ENCODE measurements at regions not wholly inside any gene's neighbourhood (a gene's known extent, or its start where the extent isn't known, plus 50 kb on each side); places are given as distances from the start of the nearest gene placed in this dataset.
"Not testable (repeated sequence)": the region's sequence is repeated elsewhere in the genome, so short reads cannot be mapped to it uniquely, and the experiment has no call there.

GRCh38 chr1:103271471-103271870 lies 163.1 kb upstream of the COL11A1 start:
- not testable (repeated sequence) for TF ChIP-seq SIN3A (IDR thresholded peaks at IDR 0.05; ENCODE audit: low read depth, low read length); ZNF274 (IDR thresholded peaks at IDR 0.05; ENCODE audit: insufficient read depth, insufficient read length)
- TF ChIP-seq, protein P1, sequence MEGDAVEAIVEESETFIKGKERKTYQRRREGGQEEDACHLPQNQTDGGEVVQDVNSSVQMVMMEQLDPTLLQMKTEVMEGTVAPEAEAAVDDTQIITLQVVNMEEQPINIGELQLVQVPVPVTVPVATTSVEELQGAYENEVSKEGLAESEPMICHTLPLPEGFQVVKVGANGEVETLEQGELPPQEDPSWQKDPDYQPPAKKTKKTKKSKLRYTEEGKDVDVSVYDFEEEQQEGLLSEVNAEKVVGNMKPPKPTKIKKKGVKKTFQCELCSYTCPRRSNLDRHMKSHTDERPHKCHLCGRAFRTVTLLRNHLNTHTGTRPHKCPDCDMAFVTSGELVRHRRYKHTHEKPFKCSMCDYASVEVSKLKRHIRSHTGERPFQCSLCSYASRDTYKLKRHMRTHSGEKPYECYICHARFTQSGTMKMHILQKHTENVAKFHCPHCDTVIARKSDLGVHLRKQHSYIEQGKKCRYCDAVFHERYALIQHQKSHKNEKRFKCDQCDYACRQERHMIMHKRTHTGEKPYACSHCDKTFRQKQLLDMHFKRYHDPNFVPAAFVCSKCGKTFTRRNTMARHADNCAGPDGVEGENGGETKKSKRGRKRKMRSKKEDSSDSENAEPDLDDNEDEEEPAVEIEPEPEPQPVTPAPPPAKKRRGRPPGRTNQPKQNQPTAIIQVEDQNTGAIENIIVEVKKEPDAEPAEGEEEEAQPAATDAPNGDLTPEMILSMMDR (IDR thresholded peaks at IDR 0.05 in 2 of 3, conservative IDR thresholded peaks at IDR 0.05 in 1 of 3; ENCODE audit: control insufficient read depth in 2 of 3, extremely low read depth in 1 of 3, insufficient read depth in 1 of 3, low read depth in 3 of 3, low read length in 3 of 3): not testable (repeated sequence)
